CD4-positive, CD25-positive, alpha-beta regulatory T cell (primary cell): ENCODE measurements at regions not wholly inside any gene's neighbourhood (a gene's known extent, or its start where the extent isn't known, plus 50 kb on each side); places are given as distances from the start of the nearest gene placed in this dataset.
"Not testable (repeated sequence)": the region's sequence is repeated elsewhere in the genome, so short reads cannot be mapped to it uniquely, and the experiment has no call there.

Experiments
- ATAC-seq, 2 donors: fragments of 150-1000 bp; cut with Tn5 transposase; one replicate each; pipeline ENCODE4 v1.10.0; 2021; ENCODE audit warnings: low read depth in 2 of 2, moderate number of reproducible peaks in 2 of 2, moderate library complexity in 1 of 2
- DNase-seq, 3 donors: peaks; one replicate each; pipeline versions ENCODE4 v3.0.0 to v3.0.0-alpha.2; 2012 to 2022; ENCODE audit warnings: mixed read lengths in 1 of 3
- H3K27ac ChIP-seq: one replicate; pipeline ENCODE4 v1.7.0; 2013; ENCODE audit warnings: mild to moderate bottlenecking, low read length; ENCODE audit not compliant: insufficient read depth, poor library complexity, severe bottlenecking
- H3K27me3 ChIP-seq: one replicate; pipeline ENCODE4 v1.7.0; 2013; ENCODE audit warnings: low read length; ENCODE audit not compliant: control insufficient read depth, insufficient read depth
- H3K36me3 ChIP-seq: one replicate; pipeline ENCODE4 v1.7.0; 2013; ENCODE audit warnings: mild to moderate bottlenecking, low read length, moderate library complexity; ENCODE audit not compliant: control insufficient read depth, insufficient read depth
- H3K4me1 ChIP-seq: 2 replicates; pipeline ENCODE4 v1.7.0; 2013; ENCODE audit warnings: mild to moderate bottlenecking, low read length; ENCODE audit not compliant: insufficient read depth, control insufficient read depth, poor library complexity, severe bottlenecking
- H3K4me3 ChIP-seq: one replicate; pipeline ENCODE4 v1.7.0; 2013; ENCODE audit warnings: low read depth, mild to moderate bottlenecking, low read length, moderate library complexity
- H3K9me3 ChIP-seq, 2 experiments: 1 replicate in 1 of 2; 2 replicates in 1 of 2; pipeline ENCODE4 v1.7.0; 2013; ENCODE audit warnings: low read length in 2 of 2, mild to moderate bottlenecking in 1 of 2, moderate library complexity in 1 of 2; ENCODE audit not compliant: control insufficient read depth in 2 of 2
- H3K27ac Mint-ChIP-seq, 3 donors: one replicate each; pipeline ENCODE4 v1.8.0; 2020 to 2022; ENCODE audit warnings: mild to moderate bottlenecking in 3 of 3, mixed read lengths in 3 of 3, moderate library complexity in 2 of 3
- H3K27me3 Mint-ChIP-seq: one replicate; pipeline ENCODE4 v1.8.0; 2022; ENCODE audit warnings: mild to moderate bottlenecking, mixed read lengths
- H3K36me3 Mint-ChIP-seq: one replicate; pipeline ENCODE4 v1.8.0; 2020; ENCODE audit warnings: mixed read lengths
- H3K4me1 Mint-ChIP-seq, 4 donors: one replicate each; pipeline ENCODE4 v1.8.0; 2020 to 2022; ENCODE audit warnings: mixed read lengths in 4 of 4, mild to moderate bottlenecking in 1 of 4
- H3K4me3 Mint-ChIP-seq, 4 donors: one replicate each; pipeline ENCODE4 v1.8.0; 2020 to 2022; ENCODE audit warnings: mild to moderate bottlenecking in 4 of 4, mixed read lengths in 4 of 4, moderate library complexity in 3 of 4
- H3K9me3 Mint-ChIP-seq, 7 donors: one replicate each; pipeline ENCODE4 v1.8.0; 2020 to 2022; ENCODE audit warnings: mixed read lengths in 7 of 7, mild to moderate bottlenecking in 3 of 7, moderate library complexity in 2 of 7

- Histone ChIP-seq H3K36me3 (no peaks in the 10 kb centered on the region), H3K4me3 (no peak overlapping the region), H3K9me3 (peaks cover 0 to 3% of the 10 kb centered on the region in 2 experiments), H3K27me3 (no peaks in the 10 kb centered on the region), H3K27ac (no peak overlapping the region), H3K4me1 (no peaks in the 10 kb centered on the region)
- Mint-ChIP-seq H3K27me3 (no peaks in the 10 kb centered on the region), H3K4me3 (no peak overlapping the region), H3K4me1 (no peaks in the 10 kb centered on the region), H3K9me3 (peaks cover 0 to 8% (median 4%) of the 10 kb centered on the region in 7 donors), H3K36me3 (no peaks in the 10 kb centered on the region), H3K27ac (no peak overlapping the region)
- ATAC-seq, result no peak
- DNase-seq, result no peak
Observed at GRCh38 chr4:134518574-134519217, 317.1 kb upstream of the PABPC4L start.

- H3K36me3 Mint-ChIP-seq, result no peaks in the 10 kb centered on the region
- no peaks in the 10 kb centered on the region for H3K4me1 ChIP-seq
- H3K9me3 ChIP-seq, result peaks cover 0 to 5% of the 10 kb centered on the region in 2 experiments
- no peaks in the 10 kb centered on the region for H3K27me3 ChIP-seq
- ATAC-seq, result no peak
- H3K27ac Mint-ChIP-seq, result no peak overlapping the region
- H3K4me3 Mint-ChIP-seq, result no peak overlapping the region
- no peaks in the 10 kb centered on the region for H3K36me3 ChIP-seq
- H3K9me3 Mint-ChIP-seq, result peaks cover 0 to 16% (median 3%) of the 10 kb centered on the region in 7 donors
- no peak overlapping the region for H3K4me3 ChIP-seq
- DNase-seq, result no peak
- no peaks in the 10 kb centered on the region for H3K27me3 Mint-ChIP-seq
- no peaks in the 10 kb centered on the region for H3K4me1 Mint-ChIP-seq
- no peak overlapping the region for H3K27ac ChIP-seq
Observed at GRCh38 chr4:134510544-134510943, 309.0 kb upstream of the PABPC4L start.

GRCh38 chr4:134505511-134505910 lies 303.9 kb upstream of the PABPC4L start:
- no peaks in the 10 kb centered on the region for H3K36me3 ChIP-seq
- Mint-ChIP-seq H3K9me3 (peaks cover 0 to 18% (median 5%) of the 10 kb centered on the region in 7 donors), H3K27me3 (no peaks in the 10 kb centered on the region), H3K4me3 (no peak overlapping the region), H3K27ac (no peak overlapping the region), H3K36me3 (no peaks in the 10 kb centered on the region), H3K4me1 (no peaks in the 10 kb centered on the region)
- no peaks in the 10 kb centered on the region for H3K9me3 ChIP-seq
- DNase-seq (no peak), ATAC-seq (no peak)
- no peaks in the 10 kb centered on the region for H3K4me1 ChIP-seq
- H3K27me3 ChIP-seq, result no peaks in the 10 kb centered on the region
- H3K4me3 ChIP-seq, result no peak overlapping the region
- no peak overlapping the region for H3K27ac ChIP-seq

DNA sequence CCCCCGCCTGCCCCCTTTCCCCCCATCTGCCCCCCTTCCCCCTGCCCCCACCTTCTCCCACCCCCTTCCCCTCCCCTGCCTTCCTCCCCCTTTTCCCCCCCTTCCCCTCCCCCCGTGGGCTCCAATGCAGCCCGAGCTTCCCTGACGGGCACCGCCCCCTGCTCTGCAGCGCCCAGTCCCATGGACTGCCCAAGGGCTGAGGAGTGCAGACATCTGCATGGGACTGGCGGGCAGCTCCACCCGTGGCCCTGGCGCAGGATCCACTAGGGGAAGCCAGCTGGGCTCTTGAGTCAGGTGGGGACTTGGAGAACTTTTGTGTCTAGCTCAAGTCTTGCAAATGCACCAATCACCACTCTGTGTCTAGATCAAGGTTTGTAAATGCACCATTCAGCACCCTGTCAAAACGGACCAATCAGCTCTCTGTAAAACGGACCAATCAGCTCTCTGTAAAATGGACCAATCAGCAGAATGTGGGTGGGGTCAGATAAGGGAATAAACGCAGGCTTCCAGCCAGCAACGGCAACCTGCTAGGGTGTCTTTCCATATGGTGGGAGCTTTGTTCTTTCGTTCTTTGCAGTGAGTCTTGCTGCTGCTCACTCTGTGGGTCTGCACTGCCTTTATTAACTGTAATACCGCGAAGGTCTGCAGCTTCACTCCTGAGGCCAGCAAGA lies 300.5 kb upstream of the PABPC4L start:
- peaks cover 0 to 27% (median 1%) of the 10 kb centered on the region in 7 donors for H3K9me3 Mint-ChIP-seq
- H3K27ac ChIP-seq, result no peak overlapping the region
- no peak overlapping the region for H3K4me3 ChIP-seq
- no peaks in the 10 kb centered on the region for H3K4me1 Mint-ChIP-seq
- no peak overlapping the region for H3K4me3 Mint-ChIP-seq
- H3K36me3 ChIP-seq, result no peaks in the 10 kb centered on the region
- H3K27me3 ChIP-seq, result no peaks in the 10 kb centered on the region
- H3K4me1 ChIP-seq, result no peaks in the 10 kb centered on the region
- DNase-seq (no peak), ATAC-seq (no peak)
- no peak overlapping the region for H3K27ac Mint-ChIP-seq
- H3K9me3 ChIP-seq, result peaks cover 0 to 2% of the 10 kb centered on the region in 2 experiments
- H3K36me3 Mint-ChIP-seq, result no peaks in the 10 kb centered on the region
- no peaks in the 10 kb centered on the region for H3K27me3 Mint-ChIP-seq

- not testable (repeated sequence) for H3K4me1 ChIP-seq, H3K36me3 Mint-ChIP-seq, H3K27ac ChIP-seq, DNase-seq, H3K36me3 ChIP-seq, H3K4me3 Mint-ChIP-seq, H3K4me3 ChIP-seq, H3K27ac Mint-ChIP-seq, ATAC-seq, H3K4me1 Mint-ChIP-seq, H3K27me3 Mint-ChIP-seq, H3K27me3 ChIP-seq, H3K9me3 ChIP-seq
- peaks cover 0 to 27% (median 4%) of the 10 kb centered on the region in 7 donors for H3K9me3 Mint-ChIP-seq
Observed at GRCh38 chr4:134501488-134501887, 299.9 kb upstream of the PABPC4L start.

DNA sequence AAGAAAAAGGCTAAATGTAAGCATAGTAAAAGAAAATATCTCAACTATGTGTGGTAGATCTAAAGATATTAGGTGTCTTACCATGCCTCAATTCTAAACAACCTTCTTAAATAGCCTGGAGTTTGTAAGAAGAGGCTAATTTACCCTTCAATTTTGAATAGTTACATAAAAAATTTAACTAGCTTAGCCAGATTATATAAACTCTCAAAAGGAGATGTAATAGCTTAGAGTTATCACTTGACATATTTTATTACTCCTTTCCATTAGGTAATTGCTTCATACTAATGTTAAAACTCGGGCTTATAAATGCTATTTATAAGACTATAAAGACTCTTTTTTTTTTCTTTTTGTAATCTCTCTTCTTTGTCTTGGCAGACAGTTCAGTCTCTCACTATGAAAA lies 297.5 kb upstream of the PABPC4L start:
- no peak for DNase-seq
- Mint-ChIP-seq H3K4me1 (no peaks in the 10 kb centered on the region), H3K4me3 (no peak overlapping the region), H3K27ac (no peak overlapping the region), H3K9me3 (peaks cover 0 to 30% (median 4%) of the 10 kb centered on the region in 7 donors), H3K36me3 (no peaks in the 10 kb centered on the region), H3K27me3 (no peaks in the 10 kb centered on the region)
- ATAC-seq, result no peak
- Histone ChIP-seq H3K27me3 (no peaks in the 10 kb centered on the region), H3K4me1 (no peaks in the 10 kb centered on the region), H3K27ac (no peak overlapping the region), H3K4me3 (no peak overlapping the region), H3K9me3 (peaks cover 0 to 4% of the 10 kb centered on the region in 2 experiments), H3K36me3 (no peaks in the 10 kb centered on the region)

DNA sequence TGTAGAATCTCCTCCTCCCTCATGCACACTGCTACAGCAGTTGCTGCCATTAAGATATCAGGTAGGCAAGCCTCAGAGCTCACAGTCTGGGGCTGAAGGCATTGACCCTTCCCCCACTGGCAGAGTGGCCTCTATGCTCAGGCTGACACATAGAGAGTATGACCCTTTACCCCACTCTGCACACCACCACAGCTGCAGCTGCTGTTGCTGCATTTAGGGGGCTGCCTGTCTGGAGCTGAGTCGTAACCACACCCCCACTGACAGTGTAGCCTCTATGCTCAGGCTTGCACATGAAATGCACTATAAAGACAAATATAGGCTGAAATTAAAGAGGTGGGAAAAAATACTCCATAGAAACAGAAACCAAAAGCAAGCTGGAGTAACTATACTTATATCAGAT lies 289.3 kb upstream of the PABPC4L start:
- Mint-ChIP-seq H3K27me3 (no peaks in the 10 kb centered on the region), H3K4me1 (no peaks in the 10 kb centered on the region), H3K36me3 (no peaks in the 10 kb centered on the region), H3K27ac (peak overlapping the region in 1 of 3 donors; percentile 81), H3K4me3 (no peak overlapping the region), H3K9me3 (peaks cover 0 to 36% (median 5%) of the 10 kb centered on the region in 7 donors)
- ATAC-seq (no peak), DNase-seq (no peak)
- Histone ChIP-seq H3K27ac (no peak overlapping the region), H3K4me3 (no peak overlapping the region), H3K36me3 (no peaks in the 10 kb centered on the region), H3K4me1 (no peaks in the 10 kb centered on the region), H3K9me3 (peaks cover 2 to 4% of the 10 kb centered on the region in 2 experiments), H3K27me3 (no peaks in the 10 kb centered on the region)

- H3K9me3 Mint-ChIP-seq, result peaks cover 0 to 25% (median 4%) of the 10 kb centered on the region in 7 donors
- not testable (repeated sequence) for H3K9me3 ChIP-seq, H3K4me3 Mint-ChIP-seq, H3K4me1 ChIP-seq, H3K36me3 ChIP-seq, DNase-seq, H3K36me3 Mint-ChIP-seq, H3K27ac Mint-ChIP-seq, H3K27me3 Mint-ChIP-seq, H3K27ac ChIP-seq, H3K4me3 ChIP-seq, H3K4me1 Mint-ChIP-seq, H3K27me3 ChIP-seq, ATAC-seq
Observed at GRCh38 chr4:134483514-134483913, 281.9 kb upstream of the PABPC4L start.
